H1 (cell line): ENCODE measurements at regions not wholly inside any gene's neighbourhood (a gene's known extent, or its start where the extent isn't known, plus 50 kb on each side); places are given as distances from the start of the nearest gene placed in this dataset.

Experiments
- CTCF ChIA-PET: fragments of 300-600 bp; sonication (Branson Sonifier 250); formaldehyde crosslinking; loops from one replicate; lab custom pipeline; 2021; ENCODE audit not compliant: partially characterized antibody; lab: Charles Lee
- POLR2A ChIA-PET: fragments of 300-600 bp; sonication (Branson Sonifier 250); formaldehyde crosslinking; loops from one replicate; lab custom pipeline; 2021; ENCODE audit warnings: inconsistent platforms; ENCODE audit not compliant: partially characterized antibody; lab: Charles Lee
- DNase-seq, 2 experiments: peaks; one replicate each; pipeline versions ENCODE4 v3.0.0 to v3.0.0-alpha.2; 2010 to 2022; ENCODE audit warnings: low spot score in 2 of 2, low read depth in 1 of 2, mixed read lengths in 1 of 2
- FAIRE-seq: peaks from 2 replicates; lab custom pipeline; 2011; peaks lifted over from hg19 to GRCh38; lab: Jason Lieb, UNC
- H2AFZ ChIP-seq: 2 replicates; pipeline ENCODE4 v1.8.1; 2012; ENCODE audit warnings: low read length, inconsistent platforms
- H2AK5ac ChIP-seq: 2 replicates; pipeline ENCODE4 v1.6.1; 2013; ENCODE audit warnings: low read depth, low read length
- H2BK120ac ChIP-seq: replicated peaks from 2 replicates; pipeline ENCODE3; 2013; ENCODE audit warnings: low read depth, low read length, inconsistent platforms
- H2BK12ac ChIP-seq: 2 replicates; pipeline ENCODE4 v1.6.1; 2013; ENCODE audit warnings: low read depth, low read length
- H2BK15ac ChIP-seq: 2 replicates; pipeline ENCODE4 v1.6.1; 2013; ENCODE audit warnings: low read length
- H2BK20ac ChIP-seq: 2 replicates; pipeline ENCODE4 v1.6.1; 2013; ENCODE audit warnings: low read length
- H2BK5ac ChIP-seq: 2 replicates; pipeline ENCODE4 v1.6.1; 2013; ENCODE audit warnings: low read depth, low read length
- H3K14ac ChIP-seq: 2 replicates; pipeline ENCODE4 v1.6.1; 2013; ENCODE audit warnings: inconsistent platforms; ENCODE audit not compliant: insufficient read length
- H3K18ac ChIP-seq: 2 replicates; pipeline ENCODE4 v1.6.1; 2013; ENCODE audit warnings: low read length; ENCODE audit errors: extremely low read depth
- H3K23ac ChIP-seq: 2 replicates; pipeline ENCODE4 v1.6.1; 2013; ENCODE audit warnings: inconsistent platforms; ENCODE audit not compliant: insufficient read length
- H3K23me2 ChIP-seq: 2 replicates; pipeline ENCODE4 v1.6.1; 2013; ENCODE audit warnings: low read depth, low read length
- H3K27ac ChIP-seq: 2 replicates; pipeline ENCODE4 v1.6.1; 2011; ENCODE audit warnings: low read depth, low read length, inconsistent platforms
- H3K27me3 ChIP-seq, 4 experiments: replicated peaks in 1 of 4; 1 replicate in 1 of 4; 2 replicates in 3 of 4; pipeline versions ENCODE4 v1.6.1 to v1.8.1; 2011 to 2013; ENCODE audit warnings: low read length in 3 of 4, mild to moderate bottlenecking in 3 of 4, inconsistent platforms in 2 of 4, mixed read lengths in 2 of 4, moderate library complexity in 1 of 4; ENCODE audit not compliant: control insufficient read depth in 3 of 4, insufficient read depth in 3 of 4; ENCODE audit errors: extremely low read depth in 1 of 4
- H3K36me3 ChIP-seq, 4 experiments: 2 replicates each; pipeline versions ENCODE4 v1.6.1 to v1.8.1; 2011 to 2013; ENCODE audit warnings: mild to moderate bottlenecking in 4 of 4, low read length in 3 of 4, moderate library complexity in 2 of 4, control low read depth in 1 of 4, inconsistent platforms in 1 of 4; ENCODE audit not compliant: insufficient read depth in 4 of 4, control insufficient read depth in 2 of 4
- H3K4ac ChIP-seq: replicated peaks from 2 replicates; pipeline ENCODE3; 2013; ENCODE audit warnings: low read length, low read depth, mixed read lengths, inconsistent platforms; ENCODE audit not compliant: insufficient read length
- H3K4me1 ChIP-seq, 4 experiments: replicated peaks in 1 of 4; 1 replicate in 1 of 4; 2 replicates in 3 of 4; pipeline versions ENCODE4 v1.6.1 to v1.8.1; 2011 to 2013; ENCODE audit warnings: low read length in 3 of 4, inconsistent platforms in 2 of 4, mixed read lengths in 1 of 4; ENCODE audit not compliant: insufficient read depth in 4 of 4, control insufficient read depth in 3 of 4
- H3K4me2 ChIP-seq, 2 experiments: 2 replicates each; pipeline versions ENCODE4 v1.6.1 to v1.8.1; 2011 to 2013; ENCODE audit warnings: low read depth in 2 of 2, low read length in 2 of 2, control low read depth in 1 of 2, inconsistent platforms in 1 of 2, mild to moderate bottlenecking in 1 of 2; ENCODE audit not compliant: insufficient read depth in 1 of 2
- H3K4me3 ChIP-seq, 4 experiments: fragments of 200-600, 300-600 bp in 1 of 4; sonication (generic), shearing (Covaris generic), sonication (Bioruptor Twin) in 1 of 4; 2 replicates each; pipeline versions ENCODE4 v1.5.1 to v1.8.1; 2011 to 2016; ENCODE audit warnings: low read length in 4 of 4, low read depth in 3 of 4, control low read depth in 2 of 4, inconsistent platforms in 2 of 4, mild to moderate bottlenecking in 2 of 4, mixed read lengths in 1 of 4, moderate library complexity in 1 of 4; ENCODE audit not compliant: insufficient read depth in 2 of 4; ENCODE audit errors: extremely low read depth in 1 of 4
- H3K56ac ChIP-seq: replicated peaks from 2 replicates; pipeline ENCODE3; 2013; ENCODE audit warnings: low read depth, mild to moderate bottlenecking, mixed read lengths, low read length, inconsistent platforms; ENCODE audit not compliant: insufficient read length
- H3K79me1 ChIP-seq: 2 replicates; pipeline ENCODE4 v1.6.1; 2013; ENCODE audit warnings: low read depth, low read length, control low read depth
- H3K79me2 ChIP-seq, 2 experiments: 2 replicates each; pipeline versions ENCODE4 v1.6.1 to v1.8.1; 2012 to 2013; ENCODE audit warnings: low read length in 2 of 2, mild to moderate bottlenecking in 2 of 2, inconsistent platforms in 1 of 2; ENCODE audit not compliant: insufficient read depth in 2 of 2, control insufficient read depth in 1 of 2
- H3K9ac ChIP-seq, 4 experiments: replicated peaks in 1 of 4; 1 replicate in 1 of 4; 2 replicates in 3 of 4; pipeline versions ENCODE4 v1.6.1 to v1.8.1; 2011 to 2013; ENCODE audit warnings: low read depth in 3 of 4, low read length in 3 of 4, control low read depth in 2 of 4, mild to moderate bottlenecking in 2 of 4, moderate library complexity in 2 of 4, inconsistent platforms in 1 of 4; ENCODE audit errors: extremely low read depth in 1 of 4
- H3K9me3 ChIP-seq, 2 experiments: 2 replicates each; pipeline versions ENCODE4 v1.6.1 to v1.8.1; 2012 to 2013; ENCODE audit warnings: mild to moderate bottlenecking in 2 of 2, moderate library complexity in 2 of 2, control low read depth in 1 of 2, inconsistent platforms in 1 of 2, low read depth in 1 of 2, low read length in 1 of 2, mixed read lengths in 1 of 2; ENCODE audit not compliant: insufficient read depth in 2 of 2
- H4K20me1 ChIP-seq, 2 experiments: replicated peaks in 1 of 2; 2 replicates each; pipeline versions ENCODE3 to v1.8.1; 2011 to 2013; ENCODE audit warnings: inconsistent platforms in 2 of 2, low read length in 2 of 2, mild to moderate bottlenecking in 1 of 2; ENCODE audit not compliant: insufficient read depth in 2 of 2, control insufficient read depth in 1 of 2
- H4K5ac ChIP-seq: 2 replicates; pipeline ENCODE4 v1.6.1; 2013; ENCODE audit warnings: low read length, low read depth, mixed read lengths, inconsistent platforms; ENCODE audit not compliant: insufficient read length
- H4K8ac ChIP-seq: 2 replicates; pipeline ENCODE4 v1.8.0; 2013; ENCODE audit warnings: mild to moderate bottlenecking, moderate library complexity, low read length, inconsistent platforms; ENCODE audit not compliant: insufficient read depth; ENCODE audit errors: extremely low read depth
- H4K91ac ChIP-seq: replicated peaks from 2 replicates; pipeline ENCODE3; 2013; ENCODE audit warnings: low read length, mixed read lengths, inconsistent platforms; ENCODE audit not compliant: insufficient read length
- CREB1 ChIP-seq: IDR thresholded peaks from 2 replicates; pipeline ENCODE4 v1.6.1; 2012; ENCODE audit warnings: inconsistent platforms
- WGBS, 2 experiments: shearing (Covaris generic) in 1 of 2; methylation state at CpG; one replicate each; pipeline versions ENCODE4 v1.1.6 to v1.1.7; 2013 to 2015; ENCODE audit warnings: low lambda C conversion rate in 2 of 2, mixed read lengths in 2 of 2, inconsistent platforms in 1 of 2, low coverage in 1 of 2, missing lambda C conversion rate in 1 of 2; ENCODE audit not compliant: insufficient replicate concordance in 2 of 2, insufficient coverage in 1 of 2, insufficient read length in 1 of 2; ENCODE audit errors: extremely low coverage in 1 of 2, missing lambda C conversion rate in 1 of 2; 5-methylcytosine and 5-hydroxymethylcytosine counted together

- H2AFZ ChIP-seq, result no peak overlapping the region
- ChIA-PET CTCF (no interaction called here), POLR2A (no interaction called here)
- H3K23ac ChIP-seq, result no peak overlapping the region
- H2BK120ac ChIP-seq, result no peak overlapping the region
- H4K20me1 ChIP-seq, result no peaks in the 10 kb centered on the region
- 0 out of 2 replicates have a peak overlapping the region, but pooled peaks have one; percentile 2 for H2BK20ac ChIP-seq
- H4K91ac ChIP-seq, result peak overlapping the region; percentile 12
- no peak overlapping the region for H3K18ac ChIP-seq
- no peak overlapping the region for H3K9ac ChIP-seq
- no peak for TF ChIP-seq CREB1
- no peak overlapping the region for H3K4me2 ChIP-seq
- H3K56ac ChIP-seq, result no peak overlapping the region
- H3K4me1 ChIP-seq, result peaks cover 0 to 14% (median 13%) of the 10 kb centered on the region in 4 experiments; a peak in 6 of 7 replicates
- WGBS, 2 experiments, result 92% methylated on average over 8 of the region's 8 CpGs; no CpG with 5 or more reads in 1 of the 2 experiments
- H3K9me3 ChIP-seq, result no peaks in the 10 kb centered on the region
- no peaks in the 10 kb centered on the region for H3K79me2 ChIP-seq
- H3K27ac ChIP-seq, result no peak overlapping the region
- H3K27me3 ChIP-seq, result no peaks in the 10 kb centered on the region
- H2BK15ac ChIP-seq, result no peak overlapping the region
- H4K5ac ChIP-seq, result no peak overlapping the region
- no peak overlapping the region for H3K4ac ChIP-seq
- H4K8ac ChIP-seq, result no peak overlapping the region
- H3K79me1 ChIP-seq, result no peaks in the 10 kb centered on the region
- peak overlapping the region; percentile 41; the same call in 1 of the 2 replicates for H2BK5ac ChIP-seq
- no peaks in the 10 kb centered on the region for H3K23me2 ChIP-seq
- H2BK12ac ChIP-seq, result peak overlapping the region; percentile 55; the same call in 1 of the 2 replicates
- DNase-seq (no peak), FAIRE-seq (no peak)
- no peak overlapping the region for H3K14ac ChIP-seq
- H3K36me3 ChIP-seq, result no peaks in the 10 kb centered on the region
- H2AK5ac ChIP-seq, result no peak overlapping the region
- no peak overlapping the region for H3K4me3 ChIP-seq
Measured at GRCh38 chr1:244349581-244350001, 102.1 kb downstream of the ADSS2 start.
